ENCODE measurements at regions not wholly inside any gene's neighbourhood (a gene's known extent, or its start where the extent isn't known, plus 50 kb on each side); places are given as distances from the start of the nearest gene placed in this dataset.

GRCh38 chr3:106231086-106231485, 362.3 kb upstream of the CBLB start:
- TF ChIP-seq POLR2A (IDR thresholded peaks at IDR 0.05) = no peak
- TF ChIP-seq, protein P1, sequence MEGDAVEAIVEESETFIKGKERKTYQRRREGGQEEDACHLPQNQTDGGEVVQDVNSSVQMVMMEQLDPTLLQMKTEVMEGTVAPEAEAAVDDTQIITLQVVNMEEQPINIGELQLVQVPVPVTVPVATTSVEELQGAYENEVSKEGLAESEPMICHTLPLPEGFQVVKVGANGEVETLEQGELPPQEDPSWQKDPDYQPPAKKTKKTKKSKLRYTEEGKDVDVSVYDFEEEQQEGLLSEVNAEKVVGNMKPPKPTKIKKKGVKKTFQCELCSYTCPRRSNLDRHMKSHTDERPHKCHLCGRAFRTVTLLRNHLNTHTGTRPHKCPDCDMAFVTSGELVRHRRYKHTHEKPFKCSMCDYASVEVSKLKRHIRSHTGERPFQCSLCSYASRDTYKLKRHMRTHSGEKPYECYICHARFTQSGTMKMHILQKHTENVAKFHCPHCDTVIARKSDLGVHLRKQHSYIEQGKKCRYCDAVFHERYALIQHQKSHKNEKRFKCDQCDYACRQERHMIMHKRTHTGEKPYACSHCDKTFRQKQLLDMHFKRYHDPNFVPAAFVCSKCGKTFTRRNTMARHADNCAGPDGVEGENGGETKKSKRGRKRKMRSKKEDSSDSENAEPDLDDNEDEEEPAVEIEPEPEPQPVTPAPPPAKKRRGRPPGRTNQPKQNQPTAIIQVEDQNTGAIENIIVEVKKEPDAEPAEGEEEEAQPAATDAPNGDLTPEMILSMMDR (IDR thresholded peaks at IDR 0.05) = no peak

Data from uterus (tissue), 2 donors.